SK-MEL-5 (cell line): ENCODE measurements at regions not wholly inside any gene's neighbourhood (a gene's known extent, or its start where the extent isn't known, plus 50 kb on each side); places are given as distances from the start of the nearest gene placed in this dataset.
"Not testable (repeated sequence)": the region's sequence is repeated elsewhere in the genome, so short reads cannot be mapped to it uniquely, and the experiment has no call there.

Experiments
- DNase-seq: peaks from one replicate; pipeline ENCODE4 v3.0.0-alpha.2; 2016; ENCODE audit warnings: low read depth, low spot score
- in situ Hi-C: cut with HindIII; loops from 2 replicates; pipeline ENCODE4 v1.10.0; 2016; ENCODE audit warnings: low sequenced_read_pairs, high pct_unique_total_duplicates, low pct_unique_long_range_greater_than_20kb

DNA sequence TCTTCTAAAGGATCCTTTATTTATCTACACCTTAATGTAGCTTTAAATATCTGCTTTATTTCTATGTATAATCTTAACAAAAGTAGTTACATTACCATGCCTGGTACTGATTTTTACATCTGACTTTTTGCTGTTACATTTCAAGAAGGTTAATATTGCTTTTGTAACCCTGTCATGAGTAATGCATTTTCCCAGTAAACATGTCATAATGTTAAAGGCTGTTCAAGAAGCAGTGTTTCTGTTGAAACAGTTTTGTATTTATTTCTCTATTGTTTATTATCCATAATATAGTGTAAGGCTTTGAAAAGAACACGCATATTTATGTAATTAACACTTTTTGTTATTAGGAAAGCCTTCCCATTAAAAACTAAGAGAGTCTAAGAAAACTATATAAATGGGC, 98.5 kb upstream of the SOX2 start:
- in situ Hi-C loops = no loop called here

DNA sequence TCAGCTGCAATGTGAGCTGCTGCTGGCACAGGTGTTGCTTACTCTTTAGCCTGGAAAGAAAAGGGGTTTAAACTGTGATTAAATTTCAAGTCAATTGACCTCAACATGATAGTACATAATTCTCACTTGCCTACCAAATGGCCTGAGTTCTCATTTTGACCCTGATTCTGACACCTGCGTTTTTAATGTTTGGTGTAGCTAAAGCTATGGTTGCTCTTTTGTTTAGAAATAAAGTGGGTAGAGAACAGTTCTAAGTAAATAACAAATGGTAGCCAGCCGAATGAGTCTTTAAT, 100.8 kb upstream of the SOX2 start:
- no peak for DNase-seq

More for the DNA sequence above, 98.5 kb upstream of the SOX2 start:
- no peak for DNase-seq

DNA sequence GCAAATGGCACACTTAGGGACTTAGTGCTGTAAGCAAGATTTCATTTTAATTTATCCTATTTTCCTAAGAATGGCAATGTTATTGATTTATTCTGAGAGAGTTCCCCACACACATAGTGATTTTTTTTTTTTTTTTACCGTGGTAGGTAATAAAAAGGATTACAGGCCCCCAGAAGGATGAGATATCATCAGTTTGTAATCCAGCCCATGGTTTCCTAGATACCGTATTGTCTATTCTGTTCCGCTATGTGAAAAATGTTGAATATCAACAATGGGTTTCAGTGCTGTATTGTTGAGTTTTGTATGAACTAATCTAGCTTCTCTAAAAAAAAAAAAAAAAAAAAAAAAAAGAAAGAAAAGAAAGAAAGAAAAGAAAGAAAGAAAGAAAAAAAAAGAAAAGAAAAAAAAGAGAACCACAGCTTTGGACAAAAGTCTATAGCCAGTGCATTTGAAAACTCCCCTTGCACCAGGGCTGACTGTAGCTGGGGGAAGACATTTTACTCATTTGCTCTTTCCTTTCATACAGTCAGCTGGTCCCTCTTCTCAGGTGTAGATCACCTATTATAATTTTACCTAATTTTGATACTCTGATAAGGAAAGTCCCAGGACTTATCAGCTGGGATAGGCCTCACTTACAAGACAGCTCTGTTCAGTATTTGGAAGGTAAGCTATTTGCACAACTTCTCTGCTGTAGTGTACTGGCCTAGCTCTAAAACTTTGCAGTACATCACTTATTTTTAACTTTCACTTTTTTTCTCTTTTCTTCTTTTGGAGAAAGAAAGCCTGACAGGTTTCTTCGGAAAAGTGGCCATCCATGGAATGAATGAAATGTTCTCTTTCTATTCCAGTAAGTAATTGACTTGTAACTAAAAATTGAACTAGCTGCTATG, 101.4 kb upstream of the SOX2 start:
- no peak for DNase-seq
- in situ Hi-C loops = no loop called here

More for the DNA sequence above, 100.8 kb upstream of the SOX2 start:
- in situ Hi-C loops = no loop called here

DNA sequence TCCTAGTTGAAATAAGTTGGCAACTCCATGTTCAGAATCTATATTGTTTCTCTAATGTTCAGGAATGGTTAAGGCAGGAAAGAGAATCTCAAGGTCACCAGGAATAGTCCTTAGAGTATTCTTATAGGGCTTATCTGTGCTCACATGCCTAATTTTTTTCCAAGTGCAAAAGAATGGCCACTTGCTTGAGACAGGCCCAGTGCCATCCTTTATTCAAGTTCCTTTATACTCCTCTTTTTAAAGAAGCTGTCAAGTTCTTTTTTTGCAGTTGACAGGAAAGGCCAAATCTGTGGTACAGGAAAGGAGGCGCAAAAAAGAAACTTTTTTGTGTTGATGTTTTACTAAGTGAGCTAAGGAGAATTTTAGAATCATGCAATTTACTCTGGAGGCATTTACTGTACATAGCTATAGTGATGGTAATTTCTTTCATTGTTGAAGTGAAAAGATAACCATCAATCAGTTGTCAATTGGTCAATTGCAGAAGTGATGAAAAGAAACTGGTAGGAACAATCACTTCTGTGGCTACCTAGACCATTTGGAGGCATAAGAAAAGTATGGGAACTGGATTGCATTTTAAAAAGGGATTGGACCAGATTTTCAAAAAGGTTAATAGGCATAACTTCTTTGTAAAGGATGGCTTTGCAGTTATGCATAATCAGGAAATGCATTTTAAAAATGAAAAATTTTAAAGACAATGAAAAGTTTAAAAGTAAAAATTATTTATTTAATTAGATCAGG, 102.5 kb upstream of the SOX2 start:
- DNase-seq = no peak
- in situ Hi-C loops = no loop called here

DNA sequence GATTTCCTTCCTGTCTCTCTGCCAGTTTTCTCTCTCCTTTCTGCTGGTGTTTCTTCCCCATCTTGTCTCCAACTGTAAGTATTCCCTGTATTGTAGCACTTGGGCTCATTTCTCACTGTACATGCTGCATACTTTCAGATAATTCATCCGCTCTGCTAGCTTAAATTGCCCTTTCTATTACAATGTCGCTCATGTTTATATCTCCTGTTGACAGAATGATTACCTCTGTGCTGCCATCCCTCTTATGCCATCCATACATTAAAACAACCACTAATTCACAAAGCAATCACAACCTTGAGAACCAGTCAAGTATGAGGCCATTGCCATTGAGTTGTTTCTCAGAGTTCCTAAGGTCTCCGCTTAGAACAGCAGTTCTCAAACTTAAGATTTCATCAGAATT, 107.5 kb upstream of the SOX2 start:
- no peak for DNase-seq
- in situ Hi-C loops = no loop called here

DNA sequence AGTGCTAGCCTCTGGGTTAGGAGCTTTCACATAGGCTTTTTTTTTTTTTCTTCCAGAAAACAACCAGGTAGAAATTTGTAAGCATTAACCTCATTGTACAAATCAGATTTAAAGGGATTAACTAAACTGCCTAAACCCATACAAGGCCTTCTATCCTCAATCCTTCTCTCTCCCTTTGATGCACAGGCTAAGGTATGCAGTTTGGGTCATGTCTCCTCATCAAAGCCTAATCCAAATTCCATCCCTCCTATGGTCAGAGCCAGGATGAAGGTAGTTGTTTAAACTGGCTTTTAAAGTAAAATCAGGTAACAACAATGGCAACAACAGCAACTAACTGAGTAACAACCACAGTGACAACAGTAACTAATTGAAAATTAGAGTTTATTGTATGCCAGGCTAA, 115.6 kb upstream of the SOX2 start:
- in situ Hi-C loops = no loop called here

DNA sequence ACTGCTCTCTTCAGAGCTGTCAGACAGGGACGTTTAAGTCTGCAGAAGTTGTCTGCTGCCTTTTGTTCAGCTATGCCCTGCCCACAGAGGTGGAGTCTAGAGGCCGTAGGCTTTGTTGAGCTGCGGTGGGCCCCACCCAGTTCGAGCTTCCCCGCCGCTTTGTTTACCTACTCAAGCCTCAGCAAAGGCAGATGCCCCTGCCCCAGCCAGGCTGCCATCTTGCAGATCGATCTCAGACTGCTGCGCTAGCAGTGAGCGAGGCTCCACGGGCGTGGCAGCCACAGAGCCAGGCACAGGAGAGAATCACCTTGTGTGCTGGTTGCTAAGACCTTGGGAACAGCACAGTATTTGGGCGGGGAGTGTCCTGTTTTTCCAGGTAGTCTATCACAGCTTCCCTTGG, 120.8 kb upstream of the SOX2 start:
- DNase-seq, in situ Hi-C loops: not testable (repeated sequence)

More for the DNA sequence above, 115.6 kb upstream of the SOX2 start:
- no peak for DNase-seq

DNA sequence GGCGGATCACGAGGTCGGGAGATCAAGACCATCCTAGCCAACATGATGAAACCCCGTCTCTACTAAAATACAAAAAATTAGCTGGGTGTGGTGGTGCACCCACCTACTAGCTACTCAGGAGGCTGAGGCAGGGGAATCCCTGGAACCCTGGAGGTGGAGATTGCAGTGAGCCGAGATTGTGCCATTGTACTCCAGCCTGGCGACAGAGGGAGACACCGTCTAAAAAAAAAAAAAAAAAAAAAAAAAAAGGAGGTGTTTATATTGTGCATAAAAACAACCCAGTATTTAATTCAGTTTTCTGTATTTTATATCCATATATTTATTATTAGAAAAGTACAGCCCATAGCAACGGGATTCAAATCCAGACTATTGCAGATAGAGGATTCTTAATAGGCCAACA, 129.1 kb upstream of the SOX2 start:
- in situ Hi-C loops = no loop called here
- no peak for DNase-seq

DNA sequence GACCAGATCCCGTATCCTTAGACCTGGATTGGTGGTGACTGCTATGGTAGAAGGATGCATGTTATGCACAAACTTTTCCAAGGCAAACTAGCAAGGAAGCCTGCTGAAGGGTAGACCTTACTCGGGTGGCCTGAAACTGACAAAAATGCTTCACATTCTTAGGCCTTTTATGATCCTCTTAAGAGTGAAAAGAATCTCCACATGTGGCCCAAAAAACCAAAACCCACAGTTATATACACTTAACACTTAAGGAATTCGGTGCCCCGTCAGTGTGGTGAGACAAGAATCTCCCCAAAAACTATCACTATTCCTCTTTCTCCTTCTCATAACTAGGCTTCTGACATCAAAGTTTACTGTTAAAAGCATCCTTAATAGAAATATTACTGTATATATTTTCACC, 130.1 kb upstream of the SOX2 start:
- DNase-seq = no peak
- in situ Hi-C loops = no loop called here

DNA sequence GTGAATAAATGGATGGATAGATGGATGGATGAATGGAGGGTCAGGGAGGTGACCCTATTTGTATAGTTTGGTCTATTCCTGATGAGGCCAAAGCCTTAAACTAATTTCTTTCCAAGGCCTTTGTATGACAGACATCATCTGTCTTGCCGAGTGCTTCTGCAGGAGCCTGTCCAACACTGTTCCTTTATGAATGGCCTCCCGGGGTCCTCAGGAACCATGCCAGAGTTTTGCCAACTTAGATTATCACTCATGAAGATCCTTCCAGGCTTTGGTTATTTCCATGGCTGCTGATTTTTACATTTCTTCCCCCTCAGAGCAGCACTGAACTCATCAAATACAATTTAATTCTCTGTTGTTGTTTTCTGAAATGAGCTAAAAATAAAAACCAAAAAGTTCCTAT, 133.0 kb upstream of the SOX2 start:
- DNase-seq = no peak
- in situ Hi-C loops = no loop called here

DNA sequence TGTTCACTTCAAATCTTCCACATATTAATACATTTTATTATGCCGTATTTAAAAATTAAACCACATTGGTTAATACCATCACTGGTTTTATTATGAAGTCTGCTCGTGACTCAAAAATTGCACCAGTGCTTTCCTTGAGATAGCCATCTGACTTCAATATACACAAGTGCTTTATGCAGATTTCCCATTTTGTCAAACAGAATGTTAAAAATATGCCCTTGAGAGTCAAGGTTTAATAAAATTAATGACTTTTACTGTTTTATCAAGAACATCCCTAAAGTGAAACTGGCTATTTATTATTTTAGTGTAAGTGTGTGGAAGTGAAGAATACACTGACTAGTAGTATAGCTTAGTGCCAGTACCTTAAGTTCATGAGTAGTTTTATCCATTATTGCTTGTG, 139.3 kb upstream of the SOX2 start:
- in situ Hi-C loops = no loop called here
- DNase-seq = no peak

DNA sequence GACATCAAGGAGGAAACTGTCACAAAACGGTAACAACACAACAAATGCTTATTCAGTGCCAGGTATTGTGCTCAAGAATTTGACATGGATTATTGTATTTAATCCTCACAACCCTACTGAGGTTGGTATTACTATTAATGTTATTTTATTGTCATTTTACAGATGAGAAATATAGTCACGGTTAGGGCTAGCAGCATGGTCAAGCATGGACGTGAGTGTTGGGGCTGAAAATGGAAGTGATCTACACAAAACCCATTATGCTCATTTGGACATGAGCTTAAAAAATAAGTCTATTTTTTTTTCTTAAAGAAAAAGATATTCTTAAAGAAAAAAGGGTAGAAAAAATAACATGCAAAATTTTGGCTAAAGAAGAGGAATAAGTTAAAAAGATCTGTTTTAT, 141.3 kb upstream of the SOX2 start:
- in situ Hi-C loops = no loop called here
- no peak for DNase-seq

DNA sequence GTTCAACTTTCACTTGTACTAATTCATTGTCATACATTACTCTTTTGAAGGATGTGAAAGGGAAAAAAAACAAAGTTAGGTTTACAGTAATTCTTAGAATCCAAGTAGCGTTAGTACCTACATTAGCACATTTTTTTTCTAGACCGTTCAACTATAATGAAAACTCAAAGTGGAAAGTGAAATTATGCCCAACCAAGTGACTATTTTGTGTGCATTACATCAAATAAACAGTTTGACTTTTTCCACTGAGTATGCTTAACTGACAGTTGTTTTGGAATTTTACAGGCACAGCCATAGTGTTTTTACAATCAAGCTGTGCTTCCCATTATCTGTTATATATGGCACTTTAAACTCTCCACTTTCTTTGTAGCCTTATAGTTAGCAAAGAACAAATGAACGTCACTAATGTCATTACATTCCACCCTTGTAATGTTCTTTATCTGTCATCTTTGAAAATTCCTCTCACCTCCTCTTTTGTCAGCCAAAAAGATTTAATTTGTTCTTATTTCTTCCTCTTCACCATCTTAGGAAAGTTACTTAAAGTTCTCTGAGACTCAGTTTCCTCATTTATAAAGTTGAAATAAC, 142.3 kb upstream of the SOX2 start:
- no peak for DNase-seq
- in situ Hi-C loops = no loop called here

DNA sequence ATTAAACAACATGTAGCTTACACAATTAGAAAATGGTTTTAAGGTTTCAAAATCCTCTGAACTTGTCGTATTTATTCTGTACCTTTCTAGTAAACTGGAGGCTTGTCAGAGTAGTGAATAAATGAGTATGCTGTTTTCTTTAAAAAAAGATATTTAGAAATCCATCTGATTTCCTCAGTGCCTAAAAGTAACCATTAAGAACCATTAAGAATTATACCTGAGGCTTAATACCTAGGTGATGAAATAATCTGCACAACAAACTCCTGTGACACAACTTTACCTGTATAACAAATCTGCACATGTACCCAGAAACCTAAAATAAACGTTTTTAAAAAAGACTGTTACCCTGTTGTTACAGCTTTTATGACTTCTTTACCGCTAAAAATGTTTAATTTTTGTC, 143.0 kb upstream of the SOX2 start:
- in situ Hi-C loops = no loop called here
- DNase-seq = no peak

DNA sequence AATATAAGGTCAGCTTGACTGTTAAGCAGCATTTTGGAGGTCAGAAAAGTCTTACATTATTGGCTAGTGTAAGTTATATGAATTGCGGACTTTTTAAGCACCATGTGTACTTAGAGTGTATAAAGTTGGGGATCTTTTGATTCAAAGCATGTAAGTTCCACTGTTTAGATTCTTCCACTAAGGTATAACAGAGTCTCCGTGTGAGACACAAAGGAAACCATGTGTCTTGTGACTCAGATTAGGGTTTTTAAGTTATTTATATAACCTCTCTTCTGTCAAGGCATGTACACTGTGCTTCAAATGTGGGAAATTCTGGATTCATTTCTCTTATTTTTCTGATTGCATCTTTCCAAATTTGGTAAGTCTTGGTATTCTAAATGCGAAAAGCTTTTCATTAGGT, 143.5 kb upstream of the SOX2 start:
- in situ Hi-C loops = no loop called here
- no peak for DNase-seq

DNA sequence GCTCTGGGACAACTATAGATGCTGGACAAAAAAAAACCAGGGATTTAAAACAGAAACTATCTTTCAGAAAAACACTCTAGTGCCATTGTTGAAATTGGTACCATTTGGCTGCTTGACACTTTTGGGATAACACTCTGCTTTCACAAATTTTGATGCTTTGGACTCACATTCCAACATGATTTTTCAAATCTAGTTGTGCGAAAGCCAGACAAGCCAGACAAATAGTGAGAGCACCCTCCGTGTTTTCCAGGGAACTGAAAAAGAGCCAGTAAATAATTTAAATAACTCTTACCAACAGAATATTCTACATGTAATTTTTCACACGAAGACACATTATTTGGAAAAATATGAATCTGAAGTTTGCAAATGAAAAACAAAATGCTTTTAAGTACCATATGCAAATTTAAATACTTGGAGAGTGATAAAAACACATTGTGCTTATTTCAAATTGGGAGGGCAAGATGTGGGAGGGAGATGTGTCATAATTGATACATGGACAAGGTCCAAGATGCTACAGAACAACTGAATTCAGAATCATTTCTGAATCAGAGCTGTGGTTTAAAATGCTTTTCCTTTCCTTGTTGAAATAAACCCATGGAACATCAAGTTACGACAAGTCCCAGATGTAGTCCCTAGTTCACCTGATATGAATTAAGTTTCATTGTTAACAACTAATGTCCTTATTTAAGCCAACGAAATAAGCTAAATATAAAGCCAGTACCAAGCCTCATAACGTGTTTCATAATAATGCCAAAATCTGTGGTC, 144.2 kb upstream of the SOX2 start:
- in situ Hi-C loops = no loop called here
- DNase-seq = no peak

DNA sequence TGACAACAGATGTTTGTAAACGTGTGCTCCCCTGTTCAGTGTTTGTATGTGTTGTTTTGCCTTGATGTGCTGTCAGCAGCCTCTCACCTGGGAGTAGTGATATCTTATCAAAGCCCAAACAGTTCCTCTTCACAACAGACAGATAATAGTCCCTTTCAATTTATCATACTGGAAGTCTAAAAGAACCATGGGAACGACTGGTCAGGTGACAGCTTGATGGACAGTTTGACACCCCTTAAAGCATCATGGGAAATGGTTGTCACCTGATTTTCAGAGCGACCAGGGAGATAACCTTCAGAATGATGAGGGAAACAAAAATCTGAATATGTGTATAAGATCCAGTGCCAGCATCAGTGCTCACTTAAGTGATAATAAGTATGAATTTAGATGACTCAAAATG, 146.3 kb upstream of the SOX2 start:
- peak; percentile 16 for DNase-seq
- in situ Hi-C loops = no loop called here

DNA sequence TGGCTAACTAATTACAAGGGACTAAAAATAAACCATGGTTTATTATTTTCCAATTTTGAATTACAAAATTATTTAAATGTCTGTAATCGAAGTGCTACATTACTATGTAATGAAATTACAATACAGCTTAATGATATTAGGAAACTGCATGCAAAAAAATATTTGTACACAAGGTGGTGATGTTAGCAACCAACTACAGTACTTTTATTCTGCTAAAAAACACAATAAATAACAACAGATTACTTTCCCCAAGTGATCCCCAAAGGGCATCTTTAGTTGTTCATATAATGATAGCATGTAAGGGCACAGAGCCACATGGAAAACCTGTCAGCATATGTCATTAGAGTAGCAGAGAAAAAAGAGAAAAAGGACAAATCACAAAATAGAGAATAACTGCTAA, 147.5 kb upstream of the SOX2 start:
- peak; percentile 19 for DNase-seq
- in situ Hi-C loops = no loop called here
